ENCODE measurements at regions not wholly inside any gene's neighbourhood (a gene's known extent, or its start where the extent isn't known, plus 50 kb on each side); places are given as distances from the start of the nearest gene placed in this dataset.

DNA sequence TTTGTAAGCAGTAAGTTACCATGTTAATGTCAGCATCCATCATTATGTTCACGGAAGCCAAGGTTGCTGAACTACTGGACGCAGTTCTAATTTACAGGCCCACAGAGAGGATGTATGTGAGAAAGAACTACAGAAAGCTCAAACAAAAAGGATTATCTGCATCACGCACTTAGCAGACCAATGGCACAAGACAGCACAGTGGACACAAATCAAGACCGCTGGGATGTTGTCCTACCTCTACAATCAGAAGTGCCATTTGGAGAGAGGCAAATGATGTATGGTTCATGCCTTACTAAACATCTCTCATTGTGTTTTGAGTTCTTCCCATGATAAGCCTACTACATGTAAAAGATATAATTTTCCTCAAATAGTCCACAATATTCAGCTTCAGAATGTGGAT, 330.7 kb upstream of the CHAC2 start:
- TF ChIP-seq, protein P1, sequence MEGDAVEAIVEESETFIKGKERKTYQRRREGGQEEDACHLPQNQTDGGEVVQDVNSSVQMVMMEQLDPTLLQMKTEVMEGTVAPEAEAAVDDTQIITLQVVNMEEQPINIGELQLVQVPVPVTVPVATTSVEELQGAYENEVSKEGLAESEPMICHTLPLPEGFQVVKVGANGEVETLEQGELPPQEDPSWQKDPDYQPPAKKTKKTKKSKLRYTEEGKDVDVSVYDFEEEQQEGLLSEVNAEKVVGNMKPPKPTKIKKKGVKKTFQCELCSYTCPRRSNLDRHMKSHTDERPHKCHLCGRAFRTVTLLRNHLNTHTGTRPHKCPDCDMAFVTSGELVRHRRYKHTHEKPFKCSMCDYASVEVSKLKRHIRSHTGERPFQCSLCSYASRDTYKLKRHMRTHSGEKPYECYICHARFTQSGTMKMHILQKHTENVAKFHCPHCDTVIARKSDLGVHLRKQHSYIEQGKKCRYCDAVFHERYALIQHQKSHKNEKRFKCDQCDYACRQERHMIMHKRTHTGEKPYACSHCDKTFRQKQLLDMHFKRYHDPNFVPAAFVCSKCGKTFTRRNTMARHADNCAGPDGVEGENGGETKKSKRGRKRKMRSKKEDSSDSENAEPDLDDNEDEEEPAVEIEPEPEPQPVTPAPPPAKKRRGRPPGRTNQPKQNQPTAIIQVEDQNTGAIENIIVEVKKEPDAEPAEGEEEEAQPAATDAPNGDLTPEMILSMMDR (conservative IDR thresholded peaks at IDR 0.05; ENCODE audit: low read depth in 2 of 2): no peak
- TF ChIP-seq EZH2 (IDR thresholded peaks at IDR 0.05; ENCODE audit: low read depth, unreplicated experiment) (no peak), POLR2AphosphoS5 (IDR thresholded peaks at IDR 0.05; ENCODE audit: low read depth) (no peak)
- TF ChIP-seq, protein P2, sequence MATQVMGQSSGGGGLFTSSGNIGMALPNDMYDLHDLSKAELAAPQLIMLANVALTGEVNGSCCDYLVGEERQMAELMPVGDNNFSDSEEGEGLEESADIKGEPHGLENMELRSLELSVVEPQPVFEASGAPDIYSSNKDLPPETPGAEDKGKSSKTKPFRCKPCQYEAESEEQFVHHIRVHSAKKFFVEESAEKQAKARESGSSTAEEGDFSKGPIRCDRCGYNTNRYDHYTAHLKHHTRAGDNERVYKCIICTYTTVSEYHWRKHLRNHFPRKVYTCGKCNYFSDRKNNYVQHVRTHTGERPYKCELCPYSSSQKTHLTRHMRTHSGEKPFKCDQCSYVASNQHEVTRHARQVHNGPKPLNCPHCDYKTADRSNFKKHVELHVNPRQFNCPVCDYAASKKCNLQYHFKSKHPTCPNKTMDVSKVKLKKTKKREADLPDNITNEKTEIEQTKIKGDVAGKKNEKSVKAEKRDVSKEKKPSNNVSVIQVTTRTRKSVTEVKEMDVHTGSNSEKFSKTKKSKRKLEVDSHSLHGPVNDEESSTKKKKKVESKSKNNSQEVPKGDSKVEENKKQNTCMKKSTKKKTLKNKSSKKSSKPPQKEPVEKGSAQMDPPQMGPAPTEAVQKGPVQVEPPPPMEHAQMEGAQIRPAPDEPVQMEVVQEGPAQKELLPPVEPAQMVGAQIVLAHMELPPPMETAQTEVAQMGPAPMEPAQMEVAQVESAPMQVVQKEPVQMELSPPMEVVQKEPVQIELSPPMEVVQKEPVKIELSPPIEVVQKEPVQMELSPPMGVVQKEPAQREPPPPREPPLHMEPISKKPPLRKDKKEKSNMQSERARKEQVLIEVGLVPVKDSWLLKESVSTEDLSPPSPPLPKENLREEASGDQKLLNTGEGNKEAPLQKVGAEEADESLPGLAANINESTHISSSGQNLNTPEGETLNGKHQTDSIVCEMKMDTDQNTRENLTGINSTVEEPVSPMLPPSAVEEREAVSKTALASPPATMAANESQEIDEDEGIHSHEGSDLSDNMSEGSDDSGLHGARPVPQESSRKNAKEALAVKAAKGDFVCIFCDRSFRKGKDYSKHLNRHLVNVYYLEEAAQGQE (IDR thresholded peaks at IDR 0.05; ENCODE audit: unreplicated experiment): no peak

All from GM23338 (cell line).